DMS 273 (cell line): ENCODE measurements at regions not wholly inside any gene's neighbourhood (a gene's known extent, or its start where the extent isn't known, plus 50 kb on each side); places are given as distances from the start of the nearest gene placed in this dataset.
"Not testable (repeated sequence)": the region's sequence is repeated elsewhere in the genome, so short reads cannot be mapped to it uniquely, and the experiment has no call there.

Experiments
- DNase-seq: peaks from one replicate; lab custom pipeline; 2025; ENCODE audit not compliant: unreplicated experiment; lab: John Stamatoyannopoulos, UW

DNA sequence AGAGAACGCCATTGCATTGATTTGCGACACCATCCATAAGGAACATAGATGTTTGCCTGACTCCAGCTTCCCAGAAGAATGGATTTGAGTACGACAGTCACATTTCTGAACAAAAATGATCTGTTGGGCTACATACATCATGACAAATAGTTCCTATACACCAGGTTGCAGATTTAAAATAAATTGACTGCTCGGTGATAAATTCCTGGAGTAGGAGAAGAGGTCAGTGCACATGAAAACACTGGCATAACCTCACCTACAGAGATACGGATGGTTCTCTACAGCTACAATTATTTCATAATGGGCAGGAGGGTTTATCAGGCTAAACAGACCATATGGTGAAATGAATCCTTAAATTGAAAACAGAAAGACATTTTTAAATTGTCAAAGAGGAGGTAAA is 316.5 kb upstream of the ADARB2 start:
- no peak for DNase-seq

DNA sequence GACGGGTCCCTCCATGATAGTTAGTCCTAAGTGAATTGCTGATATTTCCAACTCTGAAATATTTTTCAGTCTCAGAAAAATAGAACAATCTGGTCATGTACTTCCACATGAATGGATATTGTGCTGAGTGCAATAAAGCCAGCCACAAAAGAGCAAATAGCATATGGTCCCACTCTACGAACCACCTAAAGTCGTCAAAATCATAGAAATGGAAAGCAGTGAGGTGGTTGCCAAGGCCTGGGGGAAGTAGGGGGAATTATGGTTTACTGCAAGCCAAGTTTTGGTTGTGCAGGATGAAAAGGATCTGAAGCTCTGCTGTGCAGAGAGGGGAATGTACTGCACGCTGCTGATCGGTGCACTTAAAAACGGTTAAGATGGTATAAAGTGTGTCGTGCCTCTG is 313.8 kb upstream of the ADARB2 start:
- no peak for DNase-seq

DNA sequence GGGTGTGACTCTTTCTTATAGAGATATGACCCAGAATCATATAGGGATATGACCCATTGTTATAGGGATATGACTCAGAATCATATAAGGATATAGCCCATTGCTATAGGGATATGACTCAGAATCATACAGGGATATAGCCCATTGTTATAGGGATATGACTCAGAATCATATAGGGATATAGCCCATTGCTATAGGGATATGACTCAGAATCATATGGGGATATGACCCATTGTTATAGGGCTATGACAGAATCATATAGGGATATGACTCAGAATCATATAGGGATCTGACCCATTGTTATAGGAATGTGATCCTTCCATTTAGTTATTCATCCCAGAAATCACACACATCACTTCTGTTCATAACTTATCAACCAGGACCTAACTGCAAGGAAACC is 312.2 kb upstream of the ADARB2 start:
- no peak for DNase-seq

DNA sequence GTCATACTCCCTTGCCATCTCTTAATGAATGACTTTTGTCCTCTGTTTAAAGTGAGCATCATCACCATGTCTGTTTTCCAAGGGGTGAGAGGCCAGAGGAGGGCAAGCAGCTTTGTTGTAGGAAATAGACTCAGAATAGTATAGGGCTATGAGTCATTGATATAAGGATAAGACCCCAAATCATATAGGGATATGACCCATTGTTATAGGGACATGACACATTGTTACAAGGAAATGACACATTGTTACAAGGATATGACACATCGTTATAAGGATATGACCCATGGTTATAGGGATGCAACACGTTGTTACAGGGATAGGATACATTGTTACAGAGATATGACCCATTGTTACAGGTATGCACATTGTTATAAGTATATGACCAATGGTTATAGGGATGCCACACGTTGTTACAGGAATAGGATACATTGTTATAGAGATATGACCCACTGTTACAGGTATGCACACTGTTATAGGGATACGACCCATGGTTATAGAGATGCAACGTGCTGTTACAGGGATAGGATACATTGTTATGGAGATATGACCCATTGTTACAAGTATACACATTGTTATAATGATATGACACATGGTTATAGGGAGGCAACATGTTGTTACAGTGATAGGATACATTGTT is 311.1 kb upstream of the ADARB2 start:
- DNase-seq, result no peak

DNA sequence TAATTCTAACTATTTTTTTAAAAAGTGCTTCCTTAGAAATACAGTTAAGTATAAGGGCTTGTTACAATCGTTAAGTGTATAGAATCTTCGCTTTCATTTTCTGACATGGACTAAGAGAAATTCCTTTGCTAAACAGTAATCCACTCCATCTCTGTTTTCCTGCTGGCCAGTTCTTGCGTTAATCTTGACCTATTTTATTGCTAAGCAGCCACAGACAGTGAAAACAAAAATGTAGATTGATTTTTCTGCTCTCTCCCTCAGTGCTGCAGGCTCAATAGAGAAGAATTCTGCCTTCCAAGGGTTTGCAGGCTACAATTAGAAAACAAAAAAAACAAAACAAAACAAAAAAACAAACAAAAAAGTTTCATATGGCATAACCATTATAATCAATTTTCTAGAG is 310.4 kb upstream of the ADARB2 start:
- no peak for DNase-seq

DNA sequence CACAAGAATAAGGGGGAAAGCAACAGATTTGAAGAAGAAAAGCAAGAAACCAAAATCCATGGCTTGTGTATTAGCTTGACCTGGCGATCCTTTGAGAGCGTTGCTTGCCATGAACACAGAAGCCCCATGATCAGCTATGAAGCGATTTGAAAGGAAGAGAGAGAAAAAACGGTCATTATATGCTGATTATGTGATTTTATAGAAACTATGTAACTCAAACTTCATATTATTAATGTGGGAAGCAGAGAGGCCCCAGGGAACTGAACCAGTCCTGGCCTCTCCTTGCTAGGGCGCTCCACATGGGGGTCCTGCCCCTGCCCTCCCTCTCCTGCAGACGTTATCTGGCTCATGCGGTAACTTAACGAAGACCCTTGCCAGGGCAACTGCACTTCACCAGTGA is 306.1 kb upstream of the ADARB2 start:
- DNase-seq, result no peak

DNA sequence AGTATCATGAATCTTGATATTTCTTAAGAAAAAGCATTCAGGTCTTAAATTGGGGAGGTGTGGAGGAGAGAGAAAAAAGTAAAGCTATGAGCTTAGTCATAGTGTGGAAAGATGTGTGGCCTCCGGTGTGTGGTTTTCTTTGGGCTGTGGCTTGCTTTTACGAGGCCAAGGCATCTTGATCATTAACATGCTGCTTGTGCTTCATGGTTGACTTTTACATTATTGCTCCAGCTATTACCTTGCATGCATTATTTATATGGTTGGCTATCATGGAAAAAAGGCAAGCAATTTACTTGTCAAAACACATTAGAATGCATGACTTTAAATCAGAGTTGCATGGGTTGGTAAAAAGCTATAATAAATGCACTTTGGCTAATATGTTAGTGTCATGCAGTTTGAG is 300.7 kb upstream of the ADARB2 start:
- DNase-seq, result no peak

DNA sequence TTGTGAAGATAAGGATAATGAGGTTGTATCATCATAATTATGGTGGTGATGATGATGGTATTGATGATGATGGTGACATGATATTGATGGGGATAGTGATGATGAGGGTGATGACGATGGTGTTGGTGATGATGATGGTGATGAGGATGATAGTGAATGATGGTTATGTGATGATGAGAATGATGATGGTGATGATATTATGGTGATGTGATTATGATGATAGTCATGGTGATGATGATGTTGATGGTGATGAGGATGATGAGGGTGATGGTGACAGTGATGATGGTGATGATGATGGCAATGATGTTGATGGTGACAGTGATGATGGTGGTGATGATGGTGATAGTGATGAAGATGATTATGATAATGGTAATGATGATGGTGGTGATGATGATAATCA is 299.9 kb upstream of the ADARB2 start:
- DNase-seq, result no peak

DNA sequence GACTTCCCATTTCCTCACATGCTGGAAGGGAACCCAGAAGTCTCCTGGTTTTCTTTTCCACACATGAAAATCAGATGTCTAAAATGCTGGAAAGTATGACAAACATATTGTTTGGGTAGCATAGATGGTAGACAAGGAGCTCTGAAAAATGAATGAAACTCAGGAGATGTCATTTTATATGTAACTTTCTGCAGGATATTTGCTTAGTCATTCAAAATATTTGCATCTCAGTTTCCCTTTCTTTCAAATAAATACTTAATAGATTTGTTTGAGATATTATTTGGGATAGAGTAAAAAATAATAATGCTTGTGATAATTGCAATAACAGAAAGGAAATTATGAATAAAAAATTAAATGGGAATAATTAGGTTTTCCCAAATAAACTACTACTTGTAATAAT is 298.9 kb upstream of the ADARB2 start:
- DNase-seq, result no peak

DNA sequence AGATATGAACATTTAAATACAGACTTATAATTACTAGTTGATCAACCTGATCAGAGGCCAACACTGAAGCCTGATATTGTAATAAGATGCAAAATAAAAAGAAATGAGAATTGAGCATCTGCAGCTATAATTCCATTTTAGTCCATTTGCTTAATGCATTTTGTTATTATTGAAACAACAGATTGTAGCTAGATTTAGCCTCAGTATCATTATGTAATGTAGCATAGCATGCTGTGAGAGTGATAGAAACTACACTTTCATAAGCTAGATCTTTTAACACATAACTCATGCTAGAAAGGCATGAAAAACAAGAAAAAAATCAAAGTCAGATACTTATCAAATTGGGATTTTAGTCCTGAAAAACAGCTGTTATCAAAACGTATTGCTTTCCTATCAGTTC is 292.7 kb upstream of the ADARB2 start:
- DNase-seq, result no peak

DNA sequence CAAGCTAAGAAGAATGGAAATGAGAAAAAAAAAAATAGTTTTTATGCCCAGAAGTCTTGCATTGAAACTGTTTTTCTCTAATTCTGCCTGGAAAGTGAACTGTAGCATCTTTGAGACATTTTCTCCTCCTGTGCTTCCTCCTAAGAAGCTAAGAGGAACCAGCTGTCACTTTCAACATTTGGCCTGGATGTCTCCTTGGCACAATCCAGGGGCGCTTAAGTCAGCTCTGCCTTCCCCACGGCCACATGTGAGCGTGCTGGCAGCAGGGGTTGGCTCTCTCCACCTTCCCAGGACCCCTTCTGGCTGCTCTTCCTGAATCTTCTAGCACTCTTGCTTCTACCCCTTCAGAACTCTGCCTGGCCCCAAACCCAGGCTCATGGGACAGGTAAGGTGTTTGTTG is 289.6 kb upstream of the ADARB2 start:
- no peak for DNase-seq

DNA sequence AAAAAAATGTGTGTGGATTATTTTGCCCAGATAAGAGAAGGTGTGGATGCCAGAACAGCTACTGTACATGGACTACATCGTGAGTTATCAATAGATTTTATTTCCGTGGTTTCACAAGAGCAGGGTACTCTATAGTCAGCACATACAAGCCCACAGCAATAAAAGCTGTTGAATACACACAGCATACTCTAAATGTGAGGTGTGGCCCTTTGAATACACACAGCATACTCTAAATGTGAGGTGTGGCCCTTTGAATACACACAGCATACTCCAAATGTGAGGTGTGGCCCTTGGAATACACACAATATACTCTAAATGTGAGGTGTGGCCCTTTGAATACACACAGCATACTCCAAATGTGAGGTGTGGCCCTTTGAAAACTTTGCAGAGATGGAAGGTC is 287.4 kb upstream of the ADARB2 start:
- not testable (repeated sequence) for DNase-seq

DNA sequence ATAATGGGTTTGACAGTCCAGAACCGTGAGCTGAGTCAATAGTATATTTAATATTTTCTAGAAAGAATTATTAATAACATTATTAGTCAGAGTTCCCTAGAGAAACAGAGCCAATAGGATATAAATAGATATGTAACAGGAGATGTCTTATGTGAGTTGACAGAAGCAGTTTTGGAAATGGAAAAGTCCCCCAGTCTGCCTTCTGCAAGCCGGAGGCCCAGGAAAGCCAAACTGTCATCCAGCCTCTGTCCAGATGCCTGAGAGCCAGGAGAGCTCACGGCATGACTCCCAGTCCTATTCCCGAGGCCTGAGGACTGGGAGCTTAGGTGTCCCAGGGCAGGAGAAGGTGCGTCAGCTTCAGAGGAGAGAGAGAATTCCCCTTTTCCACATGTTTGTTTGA is 286.4 kb upstream of the ADARB2 start:
- DNase-seq, result no peak

DNA sequence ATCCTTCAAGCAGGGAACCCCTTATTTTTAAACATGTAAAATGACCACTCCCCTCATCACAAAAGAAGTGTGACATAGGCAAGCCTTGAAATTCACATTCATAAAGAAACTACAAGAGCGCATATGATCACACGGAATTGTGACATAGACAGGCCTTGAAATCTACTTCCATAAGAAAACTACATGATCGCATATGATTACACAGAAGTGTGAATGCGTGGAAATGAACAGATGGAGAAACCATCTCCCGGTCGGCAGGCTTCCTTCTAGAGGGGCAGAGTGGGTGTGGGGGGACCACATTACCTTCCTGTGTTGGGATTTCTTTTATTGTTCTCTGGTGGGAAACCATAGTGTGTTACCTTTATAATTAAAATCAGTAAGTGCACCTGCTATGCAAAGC is 285.1 kb upstream of the ADARB2 start:
- DNase-seq, result no peak

DNA sequence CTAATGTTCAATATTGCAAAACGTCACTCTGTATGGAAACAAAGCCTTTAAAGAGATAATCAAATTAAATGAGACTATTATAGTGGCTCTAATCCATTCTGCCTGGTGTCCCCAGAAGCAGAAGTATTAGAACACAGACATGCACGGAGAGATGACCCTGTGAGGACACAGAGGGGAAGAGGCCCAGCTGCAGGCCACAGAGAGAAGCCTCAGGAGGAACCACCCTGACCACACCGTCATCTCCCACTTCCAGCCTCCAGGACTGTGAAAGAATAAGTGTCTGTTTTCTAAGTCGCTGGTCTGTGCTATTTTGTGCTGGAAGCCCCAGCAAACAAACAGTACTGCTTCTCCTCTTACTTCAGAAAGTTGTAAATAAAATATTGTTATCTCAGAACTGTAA is 283.5 kb upstream of the ADARB2 start:
- DNase-seq, result no peak

DNA sequence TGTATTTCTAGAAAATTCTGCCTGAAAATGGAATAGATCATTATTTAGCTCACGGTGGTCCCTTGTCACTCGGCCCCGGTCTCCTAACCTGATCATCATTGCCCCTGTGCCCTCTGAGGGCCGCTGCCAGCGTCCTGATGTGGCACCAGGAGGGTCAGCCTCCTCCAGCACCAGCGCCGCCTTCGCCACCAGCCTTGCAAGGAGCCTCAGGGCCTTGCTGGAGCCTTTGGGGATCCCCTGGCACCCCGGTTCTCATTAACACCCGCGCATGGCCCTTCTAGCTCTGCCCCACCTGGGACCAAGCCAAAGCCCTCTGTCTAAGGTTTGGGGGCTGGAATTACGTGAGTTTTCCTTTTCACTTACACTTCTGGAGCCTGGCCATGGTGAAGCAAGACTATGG is 282.5 kb upstream of the ADARB2 start:
- no peak for DNase-seq

DNA sequence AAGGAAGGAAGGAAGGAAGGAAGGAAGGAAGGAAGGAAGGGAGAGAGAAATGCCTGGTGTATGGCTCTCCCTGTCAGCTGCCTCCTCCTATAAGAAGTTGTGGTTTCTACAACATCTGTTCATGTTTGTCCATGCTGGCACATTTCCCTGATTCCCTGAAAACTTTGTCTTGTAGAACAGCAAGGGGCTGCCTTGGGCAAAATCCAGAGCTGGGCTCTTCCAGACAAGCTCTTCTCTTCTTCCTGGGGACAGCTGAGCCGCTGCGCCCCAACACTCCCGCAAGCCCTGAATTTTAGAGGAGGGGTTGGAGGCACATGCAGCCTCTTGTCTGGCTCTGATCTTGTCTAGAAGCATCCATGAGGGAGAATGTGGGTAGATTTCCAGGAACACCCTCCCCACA is 282.0 kb upstream of the ADARB2 start:
- DNase-seq, result no peak

DNA sequence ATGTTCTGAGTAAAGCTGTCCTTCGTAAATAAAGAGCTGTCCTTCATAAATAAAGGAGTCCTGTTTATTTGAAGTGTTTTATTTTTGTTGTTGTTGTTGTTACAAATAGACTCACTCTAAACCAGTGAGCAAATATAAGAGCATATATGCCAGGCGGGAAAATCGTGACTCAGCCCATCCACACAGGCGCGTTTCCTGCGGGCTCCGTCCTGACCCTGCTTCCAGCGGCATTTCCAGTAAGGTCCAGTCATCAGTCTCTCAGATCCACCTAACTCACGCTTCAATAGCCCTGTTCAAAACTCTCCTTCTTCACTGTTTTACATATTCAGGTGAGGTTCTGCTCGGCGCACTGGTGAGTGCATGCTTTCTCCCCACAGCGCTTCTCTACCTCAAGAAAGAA is 277.2 kb upstream of the ADARB2 start:
- no peak for DNase-seq

DNA sequence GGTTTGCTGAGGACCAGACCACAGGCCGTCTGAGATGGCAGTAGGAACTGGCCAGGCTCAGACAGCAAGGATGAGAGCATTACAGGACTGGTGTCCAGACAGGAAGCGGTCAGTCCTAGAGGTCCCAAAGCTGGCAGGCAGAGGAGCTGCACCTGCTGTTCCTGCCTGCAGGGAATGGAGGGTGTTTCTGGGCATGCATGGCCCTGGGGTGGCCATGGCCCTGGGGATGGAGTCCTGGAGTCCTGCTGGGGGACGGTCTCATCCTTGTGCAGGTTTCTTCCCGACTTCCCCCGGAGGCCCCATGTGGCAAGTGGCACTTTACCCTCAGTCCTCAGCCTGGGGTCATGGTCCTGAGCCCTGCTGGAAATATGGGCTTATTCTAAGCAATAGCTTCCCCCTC is 274.9 kb upstream of the ADARB2 start:
- no peak for DNase-seq

DNA sequence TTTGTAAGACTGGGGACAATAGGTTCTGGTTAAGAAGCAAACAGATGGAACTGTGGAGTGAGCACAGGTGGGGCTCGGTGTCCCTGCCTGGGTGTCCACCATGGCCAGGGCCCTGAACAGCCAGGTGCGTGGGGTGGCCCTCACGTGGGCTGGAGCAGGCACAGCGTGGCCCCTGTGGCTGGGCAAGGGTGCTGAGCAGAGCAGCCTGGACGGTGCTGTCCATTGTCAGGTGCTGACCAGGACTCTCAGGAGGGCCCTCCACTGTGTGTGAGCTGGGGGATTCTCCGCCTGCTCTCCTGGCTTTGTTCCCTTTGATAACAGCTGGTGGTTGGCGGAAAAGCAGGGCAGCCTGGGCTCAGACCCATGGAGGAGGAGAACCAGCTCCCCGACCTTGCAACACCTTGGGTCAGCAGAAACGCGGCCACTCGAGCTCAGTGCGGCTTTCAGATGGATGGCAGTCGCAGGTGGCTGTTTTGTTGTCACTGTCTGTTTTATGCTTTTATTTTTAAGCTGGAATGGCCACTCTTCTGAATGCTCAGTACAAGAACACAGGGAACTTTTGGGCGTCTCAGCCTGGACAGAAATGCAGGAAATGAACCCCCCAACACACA is 273.9 kb upstream of the ADARB2 start:
- DNase-seq, result no peak

DNA sequence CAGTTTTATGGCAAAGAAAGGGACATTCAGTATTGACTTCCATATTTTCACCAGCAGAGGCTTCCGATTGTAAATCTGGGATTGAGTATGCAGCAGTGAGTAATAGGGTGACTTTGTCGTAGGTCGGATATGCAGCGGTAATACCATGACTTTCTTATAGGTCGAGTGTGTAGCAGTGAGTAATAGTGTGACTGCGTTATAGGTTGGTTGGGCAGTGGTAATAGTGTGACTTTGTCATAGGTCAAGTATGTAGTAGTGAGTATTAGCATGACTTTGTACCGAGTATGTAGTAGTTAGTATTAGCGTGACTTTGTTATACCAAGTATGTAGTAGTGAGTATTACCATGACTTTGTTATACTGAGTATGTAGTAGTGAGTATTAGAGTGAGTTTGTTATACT is 268.2 kb upstream of the ADARB2 start:
- DNase-seq, result no peak

DNA sequence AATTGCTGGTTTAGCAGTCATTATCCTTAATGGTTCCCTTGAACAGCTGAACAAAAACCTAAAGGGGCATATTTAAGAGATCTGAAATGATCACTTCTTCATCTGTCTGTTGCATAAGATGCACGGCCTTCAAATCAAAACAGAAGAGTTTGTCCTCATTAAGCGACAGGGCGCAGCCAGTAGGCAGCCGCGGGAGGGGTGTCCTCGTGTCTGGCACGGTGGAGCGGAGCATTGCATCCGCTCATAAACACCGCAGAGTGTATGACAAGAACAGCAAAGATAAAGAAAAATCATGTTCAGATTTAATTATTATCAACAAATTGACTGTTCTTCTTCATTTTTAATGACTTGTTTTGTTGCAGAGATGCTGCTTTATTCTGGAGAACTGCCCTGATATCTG is 255.6 kb upstream of the ADARB2 start:
- DNase-seq, result no peak

DNA sequence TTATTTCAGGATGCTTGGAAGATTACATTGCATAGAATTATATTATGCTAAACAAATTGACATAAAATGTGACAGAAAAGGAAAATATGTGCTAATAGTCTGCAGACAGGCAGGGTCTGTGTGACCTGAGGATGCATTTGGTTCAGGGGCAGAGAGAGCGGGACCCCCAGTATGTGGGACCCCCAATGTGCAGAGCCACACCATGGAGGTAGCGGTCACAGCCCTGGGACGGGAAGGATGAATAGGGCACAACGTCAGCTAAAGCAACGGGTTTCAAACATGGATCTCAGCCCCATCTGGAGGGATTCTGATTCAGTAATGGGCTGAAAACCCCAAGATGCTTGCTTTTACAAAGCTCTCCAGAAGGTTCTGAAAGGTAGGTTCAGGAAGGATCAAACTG is 251.8 kb upstream of the ADARB2 start:
- no peak for DNase-seq
